Upper lobe of right lung (tissue), 1 donor: ENCODE measurements at regions not wholly inside any gene's neighbourhood (a gene's known extent, or its start where the extent isn't known, plus 50 kb on each side); places are given as distances from the start of the nearest gene placed in this dataset.
"Not testable (repeated sequence)": the region's sequence is repeated elsewhere in the genome, so short reads cannot be mapped to it uniquely, and the experiment has no call there.

Experiments
- ATAC-seq: fragments of 200-7000 bp; cut with Tn5 transposase; one replicate; pipeline ENCODE4 v1.9.1; 2020; ENCODE audit warnings: mild to moderate bottlenecking, moderate library complexity
- DNase-seq: peaks from one replicate; pipeline ENCODE4 v3.0.0-alpha.2; 2020
- H3K27ac ChIP-seq: fragments of 200-600 bp; one replicate; pipeline ENCODE4 v1.8.0; 2022
- H3K27me3 ChIP-seq: fragments of 200-600 bp; one replicate; pipeline ENCODE4 v1.8.0; 2022; ENCODE audit warnings: mild to moderate bottlenecking
- H3K36me3 ChIP-seq: fragments of 200-600 bp; one replicate; pipeline ENCODE4 v1.8.0; 2022
- H3K4me1 ChIP-seq: fragments of 200-600 bp; one replicate; pipeline ENCODE4 v1.8.0; 2022
- H3K4me3 ChIP-seq: fragments of 200-600 bp; one replicate; pipeline ENCODE4 v1.8.0; 2022; ENCODE audit warnings: mild to moderate bottlenecking
- H3K9me3 ChIP-seq: fragments of 200-600 bp; one replicate; pipeline ENCODE4 v1.8.0; 2022
- CTCF ChIP-seq: fragments of 200-600 bp; IDR thresholded peaks from one replicate; pipeline ENCODE4 v1.8.0; 2022; ENCODE audit warnings: antibody characterized with exemption
- intact Hi-C: fragments of 100-400 bp; cut with DNase I; formaldehyde crosslinking; loops from one replicate; pipeline ENCODE4 v1.11.0; 2022
- donor health status: DM: no; HTN: yes; CAD: no; lungs with severe emphysema.

- no peaks in the 10 kb centered on the region for H3K27me3 ChIP-seq
- intact Hi-C loops = loop anchor here (10.0 kb wide), 1 partner anchor 118 kb away; a partner anchor contains a TSS
- ATAC-seq (no peak), DNase-seq (no peak)
- H3K9me3 ChIP-seq = no peaks in the 10 kb centered on the region
- no peak overlapping the region for H3K27ac ChIP-seq
- peaks cover 2% of the 10 kb centered on the region for H3K4me1 ChIP-seq
- TF ChIP-seq CTCF = no peak
- H3K36me3 ChIP-seq = no peaks in the 10 kb centered on the region
- H3K4me3 ChIP-seq = no peak overlapping the region
Measured at GRCh38 chr6:27777126-27777525, 135.1 kb downstream of the OR2B2 start.

DNA sequence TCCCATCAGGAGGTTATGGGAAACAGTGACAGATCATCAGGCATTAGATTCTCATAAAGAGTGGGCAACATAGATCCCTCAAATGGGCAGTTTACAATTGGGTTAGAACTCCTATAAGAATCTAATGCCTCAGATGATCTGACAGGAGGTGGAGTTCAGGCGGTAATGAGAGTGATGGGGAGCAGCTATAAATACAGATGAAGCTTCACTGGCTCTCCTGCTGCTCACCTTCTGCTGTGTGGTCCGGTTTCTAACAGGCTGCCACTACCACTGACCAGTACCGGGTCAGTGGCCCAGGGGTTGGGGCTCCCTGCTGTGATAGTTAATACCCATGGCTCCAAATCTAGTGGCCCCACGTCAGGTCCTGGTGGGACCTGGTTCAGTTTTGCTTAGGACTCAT is 135.7 kb downstream of the OR2B2 start:
- Histone ChIP-seq H3K9me3 (no peaks in the 10 kb centered on the region), H3K27ac (no peak overlapping the region), H3K27me3 (no peaks in the 10 kb centered on the region), H3K4me1 (peaks cover 4% of the 10 kb centered on the region), H3K4me3 (no peak overlapping the region), H3K36me3 (no peaks in the 10 kb centered on the region)
- no peak for DNase-seq
- no peak for ATAC-seq
- intact Hi-C loops = loop anchor here (10.0 kb wide), 1 partner anchor 118 kb away; a partner anchor contains a TSS
- TF ChIP-seq CTCF = no peak

DNA sequence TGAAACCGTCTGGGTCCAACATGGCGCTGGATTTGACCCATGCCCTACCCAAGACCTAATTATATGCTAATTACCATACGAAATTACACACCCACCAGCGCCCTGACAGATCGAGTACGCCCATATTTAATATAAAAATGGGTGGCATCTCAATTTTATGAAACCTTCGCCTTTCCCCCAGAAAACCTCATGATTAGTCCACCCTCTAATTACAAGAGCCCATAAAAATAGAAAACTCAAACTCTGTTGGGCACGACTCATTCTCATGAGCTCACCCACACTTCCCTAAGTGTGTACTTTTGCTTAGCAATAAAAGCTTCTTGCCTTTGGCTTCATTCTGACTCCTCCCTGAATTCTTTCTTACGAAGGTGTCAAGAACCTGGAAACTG is 136.4 kb downstream of the OR2B2 start:
- DNase-seq (no peak), ATAC-seq (peak; percentile 48)
- no peak for TF ChIP-seq CTCF
- H3K9me3 ChIP-seq = no peaks in the 10 kb centered on the region
- no peaks in the 10 kb centered on the region for H3K36me3 ChIP-seq
- H3K27ac ChIP-seq = no peak overlapping the region
- intact Hi-C loops = loop anchor here (10.0 kb wide), 1 partner anchor 119 kb away; a partner anchor contains a TSS
- peaks cover 6% of the 10 kb centered on the region for H3K27me3 ChIP-seq
- peaks cover 4% of the 10 kb centered on the region for H3K4me1 ChIP-seq
- no peak overlapping the region for H3K4me3 ChIP-seq

DNA sequence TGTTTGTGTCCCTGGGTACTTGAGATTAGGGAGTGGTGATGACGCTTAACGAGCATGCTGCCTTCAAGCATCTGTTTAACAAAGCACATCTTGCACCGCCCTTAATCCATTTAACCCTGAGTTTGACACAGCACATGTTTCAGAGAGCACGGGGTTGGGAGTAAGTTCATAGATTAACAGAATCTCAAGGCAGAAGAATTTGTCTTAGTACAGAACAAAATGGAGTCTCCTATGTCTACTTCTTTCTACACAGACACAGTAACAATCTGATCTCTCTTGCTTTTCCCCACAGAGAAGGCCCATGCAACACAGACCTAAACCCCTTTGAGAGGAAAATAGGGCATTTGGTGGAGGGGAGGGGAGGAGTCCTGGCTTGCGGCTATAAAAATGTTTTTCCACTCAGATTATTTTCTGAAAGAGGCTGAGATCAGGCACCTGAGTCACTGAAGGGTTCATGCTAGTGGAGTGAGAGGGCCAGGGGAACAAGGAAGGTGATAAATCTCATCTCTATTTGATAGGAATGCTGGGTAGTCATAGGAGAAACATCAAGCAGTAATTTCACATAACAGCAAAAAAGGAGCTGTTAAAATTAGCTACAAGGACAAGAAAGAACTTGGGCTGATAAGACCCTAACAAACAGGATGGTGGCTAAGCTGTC is 136.9 kb downstream of the OR2B2 start:
- not testable (repeated sequence) for H3K9me3 ChIP-seq, H3K27ac ChIP-seq, H3K36me3 ChIP-seq, ATAC-seq, H3K4me3 ChIP-seq, H3K4me1 ChIP-seq, H3K27me3 ChIP-seq, DNase-seq
- intact Hi-C loops = loop anchor here (10.0 kb wide), 1 partner anchor 120 kb away; a partner anchor contains a TSS

DNA sequence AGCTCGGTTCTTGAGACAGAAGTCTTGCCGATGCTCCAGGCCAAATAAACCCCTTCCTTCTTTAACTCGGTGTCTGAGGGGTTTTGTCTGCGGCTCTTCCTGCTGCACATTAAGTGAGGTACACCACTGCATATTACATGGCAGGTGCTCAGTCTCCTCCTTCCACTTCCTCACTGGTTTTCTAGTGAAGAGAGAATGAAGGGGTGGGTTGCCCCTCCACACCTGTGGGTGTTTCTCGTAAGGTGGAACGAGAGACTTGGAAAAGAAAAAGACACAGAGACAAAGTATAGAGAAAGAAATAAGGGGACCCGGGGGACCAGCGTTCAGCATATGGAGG is 138.0 kb downstream of the OR2B2 start:
- not testable (repeated sequence) for H3K4me3 ChIP-seq, ATAC-seq, H3K36me3 ChIP-seq, H3K27ac ChIP-seq, H3K27me3 ChIP-seq, H3K4me1 ChIP-seq, DNase-seq, H3K9me3 ChIP-seq
- intact Hi-C loops = loop anchor here (10.0 kb wide), 1 partner anchor 121 kb away; a partner anchor contains a TSS

- H3K27me3 ChIP-seq = peaks cover 11% of the 10 kb centered on the region
Measured at GRCh38 chr6:27773542-27774263, 138.5 kb downstream of the OR2B2 start.

DNA sequence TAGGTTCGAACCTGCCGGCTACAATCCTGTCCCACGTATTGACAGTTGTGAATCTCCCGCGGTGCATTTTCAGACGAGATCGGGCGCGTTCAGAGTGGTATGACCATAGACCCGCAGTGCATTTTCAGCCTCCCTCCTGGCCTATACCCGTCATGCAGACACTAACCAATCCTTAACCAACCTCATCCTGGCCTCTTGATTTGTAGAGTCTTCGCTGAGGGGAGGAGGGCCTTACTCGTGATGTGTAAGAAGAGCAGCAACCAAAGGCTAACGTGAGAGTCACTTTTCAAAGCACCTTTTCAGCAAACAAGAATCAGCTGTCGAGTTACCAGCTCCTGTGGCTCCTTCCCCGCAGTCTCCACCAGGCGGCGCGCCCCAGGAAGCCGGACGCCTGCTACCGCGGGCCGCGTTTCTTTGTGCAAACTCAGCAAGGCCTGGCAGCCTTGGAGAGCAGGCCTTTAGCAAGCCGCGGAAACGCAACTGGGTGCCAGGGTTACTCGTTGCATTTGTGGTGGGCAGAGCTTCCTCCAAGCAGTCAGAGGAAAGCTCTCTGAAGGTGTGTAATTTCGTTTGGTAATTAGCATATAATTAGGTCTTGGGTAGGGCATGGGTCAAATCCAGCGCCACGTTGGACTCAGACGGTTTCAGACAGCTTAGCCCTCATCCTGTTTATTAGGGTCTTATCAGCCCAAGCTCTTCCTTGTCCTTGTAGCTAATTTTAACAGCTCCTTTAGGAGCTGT is 139.8 kb downstream of the OR2B2 start:
- Histone ChIP-seq H3K4me1 (peaks cover 4% of the 10 kb centered on the region), H3K27ac (no peak overlapping the region), H3K27me3 (peaks cover 11% of the 10 kb centered on the region), H3K9me3 (no peaks in the 10 kb centered on the region), H3K36me3 (no peaks in the 10 kb centered on the region), H3K4me3 (no peak overlapping the region)
- TF ChIP-seq CTCF = peak; percentile 92
- intact Hi-C loops = loop anchor here (10.0 kb wide), 1 partner anchor 122 kb away; a partner anchor contains a TSS
- DNase-seq = peak; percentile 94
- peak; percentile 99 for ATAC-seq

More at GRCh38 chr6:27773542-27774263, 138.5 kb downstream of the OR2B2 start:
- peak; percentile 68 for DNase-seq
- H3K4me1 ChIP-seq, H3K27ac ChIP-seq, ATAC-seq, H3K4me3 ChIP-seq, H3K9me3 ChIP-seq, H3K36me3 ChIP-seq: not testable (repeated sequence)
- intact Hi-C loops = loop anchor here (10.0 kb wide), 1 partner anchor 121 kb away; a partner anchor contains a TSS
